GM19467 (cell line): ENCODE measurements at regions not wholly inside any gene's neighbourhood (a gene's known extent, or its start where the extent isn't known, plus 50 kb on each side); places are given as distances from the start of the nearest gene placed in this dataset.
"Not testable (repeated sequence)": the region's sequence is repeated elsewhere in the genome, so short reads cannot be mapped to it uniquely, and the experiment has no call there.

Source experiments
- ATAC-seq: cut with Tn5 transposase; IDR thresholded peaks from one replicate; pipeline ENCODE4 v1.9.1; 2021; ENCODE audit warnings: mild to moderate bottlenecking, moderate library complexity; ENCODE audit not compliant: unreplicated experiment

DNA sequence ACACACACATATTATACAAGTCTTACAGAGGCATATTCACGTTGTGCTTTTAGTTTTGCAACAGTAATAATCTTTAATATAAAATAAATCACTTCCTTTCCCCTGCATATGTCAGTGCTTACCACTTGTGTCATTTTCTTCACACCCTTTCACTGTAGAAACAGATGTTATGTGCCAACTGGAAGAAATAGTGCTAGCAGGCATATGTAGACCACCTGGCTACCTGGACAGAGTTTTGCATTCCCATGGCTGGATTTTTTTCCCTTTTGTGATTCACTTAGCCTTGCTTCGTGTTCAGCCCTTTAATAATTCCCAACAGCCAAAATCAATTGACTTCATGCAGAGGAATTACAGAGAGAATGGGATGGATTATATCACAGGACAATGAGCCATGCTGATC, 399.1 kb upstream of the SPRY2 start:
- no peak for ATAC-seq

DNA sequence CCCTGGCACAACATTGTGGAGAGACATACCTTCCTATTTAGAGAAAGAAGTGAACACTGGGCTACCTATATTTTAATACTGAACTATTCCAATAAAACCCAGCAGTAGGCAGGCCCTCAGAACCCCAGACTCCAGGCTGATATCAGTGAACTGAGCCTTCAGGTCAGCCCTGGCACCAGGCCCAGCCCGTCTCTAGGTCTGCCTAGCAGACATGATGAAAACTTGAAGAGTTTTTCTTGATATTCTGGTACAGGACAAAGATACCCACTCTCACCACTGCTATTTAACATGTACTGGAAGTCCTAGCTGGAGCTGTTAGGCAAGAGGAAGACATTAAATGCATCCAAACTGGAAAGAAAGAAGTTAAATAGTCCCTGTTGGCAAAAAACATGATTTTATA, 396.6 kb upstream of the SPRY2 start:
- ATAC-seq, result no peak

DNA sequence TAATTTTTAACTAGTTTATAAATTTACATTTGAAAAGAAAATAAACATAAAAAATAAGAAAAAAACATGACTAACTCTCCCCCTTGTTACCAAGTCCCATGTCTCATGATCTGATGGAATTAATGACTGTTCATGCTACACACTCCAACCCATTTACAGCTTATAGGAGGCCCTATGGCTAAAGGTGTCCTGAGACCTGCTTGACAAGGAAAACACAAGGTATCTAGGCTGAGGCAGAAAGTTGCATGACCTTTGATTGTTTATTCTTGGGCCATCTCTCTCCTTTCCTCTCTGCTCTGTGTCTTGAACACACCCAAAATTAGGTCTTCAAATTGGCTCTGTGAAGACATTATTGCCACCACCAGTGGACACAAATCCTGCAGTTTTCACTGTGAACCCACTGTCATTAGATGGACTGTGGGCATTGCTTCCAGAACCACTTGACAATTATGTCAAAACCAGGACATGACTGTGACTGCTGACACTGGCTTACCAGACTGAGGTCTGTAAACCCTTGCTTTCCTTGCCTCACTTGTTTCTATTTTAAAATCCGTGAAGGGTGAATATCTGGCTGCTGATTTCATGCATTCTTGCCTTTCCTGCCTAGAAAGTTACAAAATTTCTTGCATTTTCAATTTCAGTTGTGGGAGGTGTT, 386.5 kb upstream of the SPRY2 start:
- ATAC-seq, result no peak

DNA sequence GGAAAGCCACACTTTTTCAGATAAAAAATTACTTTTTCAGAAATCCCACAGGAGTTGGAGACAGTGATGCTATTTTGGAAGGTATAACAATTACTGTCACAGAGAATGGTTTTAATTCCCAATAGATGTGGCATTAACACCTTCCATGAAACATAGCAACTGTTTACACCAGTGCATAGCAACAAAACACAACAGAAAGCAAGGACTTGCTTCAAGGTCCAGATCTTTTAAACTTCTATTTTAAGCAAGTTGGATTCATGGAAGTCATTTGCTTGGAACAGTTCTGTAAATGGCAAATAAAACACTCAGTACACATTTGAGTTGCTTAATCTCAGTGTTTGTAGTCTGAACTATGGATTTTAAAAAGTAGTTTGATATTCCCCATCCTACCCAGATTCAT, 385.9 kb upstream of the SPRY2 start:
- no peak for ATAC-seq

DNA sequence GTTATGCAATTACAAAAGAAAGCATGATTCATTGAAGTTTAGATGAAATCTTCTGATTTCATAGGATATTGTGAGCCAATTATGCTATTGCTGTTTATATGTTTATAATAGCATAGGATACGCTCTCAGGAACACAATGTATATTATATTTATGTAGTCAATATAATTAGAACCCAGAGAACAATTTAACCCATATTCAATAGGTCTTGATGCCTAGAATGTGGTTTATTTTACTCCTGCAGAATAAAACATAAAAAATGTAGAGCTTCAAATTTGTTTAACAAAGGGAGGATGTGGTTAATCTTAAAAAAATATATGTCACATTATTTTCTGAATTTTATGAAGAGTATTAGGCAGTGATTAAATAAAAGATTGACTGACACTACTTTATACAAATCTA, 380.8 kb upstream of the SPRY2 start:
- ATAC-seq, result no peak

DNA sequence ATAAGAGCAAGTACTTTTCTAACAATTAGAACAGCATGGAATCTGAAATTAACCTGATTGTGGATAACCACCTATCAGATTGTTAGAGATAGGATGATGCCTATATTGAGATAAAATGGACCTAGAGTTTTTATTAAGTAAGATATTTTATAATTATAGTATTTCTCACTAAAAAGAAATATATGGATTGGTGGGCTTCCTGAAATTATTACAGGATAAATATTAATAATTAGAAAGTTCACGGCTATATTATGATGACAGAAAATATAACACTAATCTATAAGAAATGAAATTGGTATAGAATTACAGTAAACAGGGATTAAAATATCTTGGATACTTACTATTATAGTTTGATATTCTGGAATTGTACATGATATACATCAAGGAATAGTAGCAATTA, 378.0 kb upstream of the SPRY2 start:
- ATAC-seq, result no peak

DNA sequence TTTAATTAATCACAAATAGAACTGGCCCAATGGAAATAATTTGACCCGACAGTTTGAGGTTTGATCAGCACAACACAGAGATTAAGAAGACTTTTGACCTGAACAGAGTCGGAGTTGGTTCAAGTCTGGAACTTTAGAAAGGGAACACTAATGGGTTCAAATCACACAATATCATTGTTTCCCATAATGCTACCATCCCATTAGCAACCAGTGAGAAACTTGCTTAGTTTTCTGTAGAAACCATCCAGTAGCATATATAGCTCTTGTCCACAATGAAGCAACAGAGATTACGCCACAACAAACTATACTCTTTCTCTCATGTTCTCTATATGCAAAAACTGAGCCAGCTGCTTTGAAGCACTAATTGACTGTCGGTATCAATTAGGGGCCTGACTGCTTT, 376.9 kb upstream of the SPRY2 start:
- ATAC-seq, result no peak

DNA sequence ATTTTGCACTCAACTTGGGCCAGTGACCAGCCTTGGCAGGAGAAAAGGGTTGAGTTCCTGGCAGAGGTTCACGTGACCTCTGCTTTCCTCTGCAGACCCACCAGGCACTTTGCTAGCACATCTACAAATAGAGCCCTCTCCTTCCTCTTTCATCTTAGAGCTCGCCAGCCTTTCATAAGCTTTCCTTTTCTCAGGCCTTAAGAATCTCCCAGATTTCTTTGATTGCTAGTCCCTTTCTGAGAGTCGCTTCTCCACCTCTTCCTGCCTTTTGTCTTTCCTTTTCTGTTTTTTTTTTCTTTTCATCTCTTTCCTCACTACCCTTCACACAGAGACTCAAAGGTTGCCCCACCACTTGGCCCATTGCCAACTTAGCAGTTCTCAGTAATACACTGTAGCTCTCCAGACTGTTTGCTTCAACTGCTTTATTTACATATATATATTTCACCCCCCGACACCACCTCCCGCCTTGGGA, 375.7 kb upstream of the SPRY2 start:
- ATAC-seq, result no peak

DNA sequence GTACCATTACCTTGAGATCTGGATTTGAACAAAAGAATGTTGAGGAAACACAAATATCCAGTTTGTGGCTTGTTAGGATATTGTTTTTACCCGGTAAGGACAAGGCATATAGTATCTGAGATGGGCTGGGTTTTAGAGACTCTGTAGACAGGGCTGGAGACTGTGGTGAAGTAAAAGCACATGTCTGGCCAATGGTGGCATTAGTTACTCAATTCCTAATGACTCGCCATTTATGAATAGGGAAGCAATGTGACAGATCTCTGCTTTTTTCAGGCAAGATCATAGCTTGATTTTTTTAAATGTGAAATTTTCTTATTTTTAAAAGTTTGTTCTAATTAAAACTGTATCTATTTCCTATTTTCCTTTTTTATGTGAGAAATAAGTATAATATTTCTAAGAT, 371.1 kb upstream of the SPRY2 start:
- ATAC-seq, result no peak

DNA sequence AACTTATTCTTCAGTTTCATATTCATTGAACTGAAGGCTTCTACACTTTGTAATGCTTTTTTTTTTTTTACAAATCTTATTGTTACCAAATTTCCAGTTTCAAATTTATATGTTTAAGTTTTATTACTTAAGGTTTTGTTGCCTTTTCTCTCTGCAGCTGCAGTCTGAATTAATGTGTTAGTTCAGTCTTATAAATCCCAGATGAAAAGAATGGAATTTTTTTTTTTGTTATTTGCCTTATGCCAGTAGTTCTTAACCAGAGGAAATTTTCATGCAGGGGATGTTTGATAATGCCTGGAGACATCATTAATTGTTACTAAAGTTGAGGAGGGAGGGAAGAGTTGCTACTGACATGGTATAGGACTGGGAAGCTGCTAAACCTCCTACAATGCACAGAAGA, 367.9 kb upstream of the SPRY2 start:
- no peak for ATAC-seq

DNA sequence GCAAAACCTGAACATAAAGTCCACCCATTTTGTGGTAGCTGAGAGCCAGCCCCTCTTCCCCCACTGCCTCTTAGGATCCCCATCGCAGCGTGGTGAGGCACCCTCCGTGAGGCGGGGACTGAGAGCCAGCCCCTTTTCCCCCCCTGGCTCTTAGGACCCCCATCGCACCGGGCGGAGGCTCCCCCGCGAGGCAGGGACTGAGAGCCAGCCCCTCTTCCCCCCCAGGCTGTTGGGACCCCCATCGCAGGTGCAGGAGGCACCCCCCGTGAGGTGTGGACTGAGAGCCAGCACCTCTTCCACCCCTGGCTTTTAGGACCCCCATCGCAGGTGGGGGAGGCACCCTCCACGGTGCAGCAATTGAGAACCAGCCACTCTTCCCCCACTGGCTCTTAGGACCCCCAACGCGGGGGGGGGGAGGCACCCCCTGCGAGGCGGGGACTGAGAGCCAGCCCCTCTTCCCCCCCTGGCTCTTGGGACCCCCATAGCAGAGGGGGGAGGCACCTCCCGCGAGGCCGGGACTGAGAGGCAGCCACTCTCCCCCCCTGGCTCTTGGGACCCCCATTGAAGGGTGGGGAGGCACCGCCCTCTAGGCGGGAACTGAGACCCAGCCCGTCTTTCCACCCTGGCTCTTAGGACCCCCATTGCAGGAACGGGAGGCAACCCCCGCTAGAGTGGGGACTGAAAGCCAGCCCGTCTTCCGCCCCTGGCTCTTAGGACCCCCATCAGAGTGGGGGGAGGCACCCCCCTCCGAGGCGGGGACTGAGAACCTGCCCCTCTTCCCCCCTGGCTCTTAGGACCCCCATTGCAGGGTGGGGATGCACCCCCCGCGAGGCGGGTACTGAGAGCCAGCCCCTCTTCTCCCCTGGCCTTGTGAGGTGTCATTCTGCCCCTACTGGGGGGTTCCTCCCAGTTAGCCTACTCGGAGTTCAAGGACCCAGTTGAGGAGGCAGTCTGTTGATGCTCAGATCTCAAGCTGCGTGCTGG, 366.4 kb upstream of the SPRY2 start:
- ATAC-seq, result no peak

DNA sequence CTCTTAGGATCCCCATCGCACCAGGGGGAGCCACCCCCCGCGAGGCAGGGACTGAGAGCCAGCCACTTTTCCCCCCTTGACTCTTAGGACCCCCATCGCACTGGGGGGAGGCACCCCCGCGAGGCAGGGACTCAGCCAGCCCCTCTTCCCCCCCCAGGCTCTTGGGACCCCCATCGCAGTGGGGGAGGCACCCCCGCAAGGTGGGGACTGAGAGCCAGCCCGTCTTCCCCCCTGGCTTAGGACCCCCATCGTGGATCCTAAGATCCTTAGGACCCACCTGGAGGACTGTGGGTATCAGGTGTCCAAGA, 365.2 kb upstream of the SPRY2 start:
- ATAC-seq, result no peak

DNA sequence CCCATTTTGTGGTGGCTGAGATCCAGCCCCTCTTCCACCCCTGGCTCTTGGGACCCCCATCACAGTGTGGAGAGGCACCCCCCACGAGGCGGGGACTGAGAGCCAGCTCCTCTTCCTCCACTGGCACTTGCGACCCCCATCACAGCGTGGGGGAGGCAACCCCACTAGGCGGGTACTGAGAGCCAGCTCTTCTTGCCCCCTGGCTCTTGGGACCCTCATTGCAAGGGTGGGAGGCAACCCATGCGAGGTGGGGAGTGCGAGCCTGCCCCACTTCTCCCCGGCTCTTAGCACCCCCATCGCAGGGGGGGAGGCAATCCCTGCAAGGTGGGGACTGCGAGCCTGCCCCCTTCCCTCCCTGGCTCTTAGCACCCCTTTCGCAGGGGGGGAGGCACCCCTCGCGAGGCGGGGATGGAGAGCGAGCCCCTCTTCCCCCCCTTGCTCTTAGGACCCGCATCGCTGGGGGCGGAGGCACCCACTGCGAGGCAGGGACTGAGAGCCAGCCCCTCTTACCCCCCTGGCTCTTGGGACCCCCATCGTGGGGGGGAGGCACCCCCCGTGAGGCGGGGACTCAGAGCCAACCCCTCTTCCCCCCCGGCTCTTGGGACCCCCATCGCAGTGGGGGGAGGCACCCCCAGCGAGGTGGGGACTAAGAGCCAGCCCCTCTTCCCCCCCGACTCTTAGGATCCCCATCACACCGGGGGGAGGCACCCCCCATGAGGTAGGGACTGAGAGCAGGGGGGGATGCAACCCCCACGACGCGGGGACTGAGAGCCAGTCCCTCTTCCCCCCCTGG, 364.6 kb upstream of the SPRY2 start:
- ATAC-seq, result no peak

DNA sequence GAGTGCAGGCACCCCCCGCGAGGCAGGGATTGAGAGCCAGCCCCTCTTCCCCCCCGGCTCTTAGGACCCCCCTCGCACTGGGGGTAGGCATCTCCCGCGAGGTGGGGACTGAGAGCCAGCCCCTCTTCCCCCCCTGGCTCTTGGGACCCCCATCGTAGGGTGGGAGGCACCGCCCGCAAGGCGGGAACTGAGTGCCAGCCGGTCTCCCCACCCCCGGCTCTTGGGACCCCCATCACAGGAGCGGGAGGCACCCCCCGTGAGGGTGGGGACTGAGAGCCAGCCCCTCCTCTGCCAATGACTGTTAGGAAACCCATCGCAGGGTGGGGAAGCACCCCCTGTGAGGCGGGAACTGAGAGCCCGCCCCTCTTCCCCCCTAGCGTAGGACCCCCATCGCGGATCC, 363.4 kb upstream of the SPRY2 start:
- ATAC-seq, result no peak

DNA sequence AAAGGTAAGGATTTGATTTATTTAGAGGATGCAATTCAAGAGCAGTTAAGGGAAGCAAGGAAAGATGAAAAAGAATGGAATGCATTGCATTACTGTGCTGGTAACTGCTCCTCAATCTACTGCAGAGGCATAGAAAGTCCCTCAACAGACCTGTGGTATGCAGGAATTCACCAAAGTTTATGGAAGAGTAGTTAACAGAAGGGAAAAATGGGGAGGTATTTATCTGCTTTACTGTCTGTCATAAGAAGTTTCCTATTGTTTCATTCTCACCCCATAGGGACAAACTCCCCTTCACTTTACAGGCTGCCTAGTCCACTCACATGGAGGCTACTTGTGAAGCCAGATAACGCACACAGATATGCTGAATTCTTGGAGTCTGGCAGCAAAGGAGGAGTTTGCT, 354.9 kb upstream of the SPRY2 start:
- ATAC-seq, result no peak

DNA sequence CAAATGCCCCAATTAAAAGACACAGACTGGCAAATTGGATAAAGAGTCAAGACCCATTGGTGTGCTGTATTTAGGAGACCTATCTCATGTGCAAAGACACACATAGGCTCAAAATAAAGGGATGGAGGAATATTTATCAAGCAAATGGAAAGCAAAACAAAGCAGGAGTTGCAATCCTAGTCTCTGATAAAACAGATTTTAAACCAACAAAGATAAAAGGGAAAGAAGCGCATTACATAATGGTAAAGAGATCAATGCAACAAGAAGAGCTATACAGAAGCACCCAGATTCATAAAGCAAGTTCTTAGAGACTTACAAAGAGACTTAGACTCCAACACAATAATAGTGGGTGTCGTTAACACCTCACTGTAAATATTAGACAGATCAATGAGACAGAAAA, 350.9 kb upstream of the SPRY2 start:
- ATAC-seq, result not testable (repeated sequence)

DNA sequence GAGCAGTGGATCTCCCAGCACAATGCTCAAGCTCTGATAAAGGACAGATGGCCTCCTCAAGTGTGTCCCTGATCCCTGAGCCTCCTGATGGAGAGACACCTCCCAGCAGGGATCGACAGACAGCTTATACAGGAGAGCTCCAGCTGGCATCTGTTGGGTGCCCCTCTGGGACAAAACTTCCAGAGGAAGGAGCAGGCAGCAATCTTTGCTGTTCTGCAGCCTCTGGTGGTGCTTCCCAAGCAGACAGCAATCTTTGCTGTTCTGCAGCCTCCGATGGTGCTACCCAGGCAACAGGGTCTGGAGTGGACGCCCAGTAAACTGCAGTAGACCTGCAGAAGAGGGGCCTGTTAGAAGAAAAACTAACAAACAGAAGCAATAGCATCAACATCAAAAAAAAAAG, 349.3 kb upstream of the SPRY2 start:
- ATAC-seq, result no peak

DNA sequence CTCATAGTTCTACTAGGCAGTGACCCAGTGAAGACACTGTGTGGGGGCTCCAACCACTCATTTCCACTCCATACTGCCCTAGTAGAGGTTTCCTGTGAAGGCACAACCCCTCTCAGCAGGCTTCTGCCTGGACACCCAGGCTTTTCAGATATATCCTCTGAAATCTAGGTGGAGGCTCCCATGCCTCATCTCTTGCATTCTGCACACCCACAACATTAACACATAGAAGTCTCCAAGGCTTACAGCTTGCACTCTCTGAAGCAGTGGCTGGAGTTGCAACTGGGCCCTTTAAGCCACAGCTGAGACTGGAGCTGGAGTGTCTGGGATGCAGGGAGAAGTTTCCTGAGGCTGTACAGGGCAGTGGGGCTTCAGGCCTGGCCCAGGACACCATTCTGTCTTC, 347.7 kb upstream of the SPRY2 start:
- no peak for ATAC-seq

DNA sequence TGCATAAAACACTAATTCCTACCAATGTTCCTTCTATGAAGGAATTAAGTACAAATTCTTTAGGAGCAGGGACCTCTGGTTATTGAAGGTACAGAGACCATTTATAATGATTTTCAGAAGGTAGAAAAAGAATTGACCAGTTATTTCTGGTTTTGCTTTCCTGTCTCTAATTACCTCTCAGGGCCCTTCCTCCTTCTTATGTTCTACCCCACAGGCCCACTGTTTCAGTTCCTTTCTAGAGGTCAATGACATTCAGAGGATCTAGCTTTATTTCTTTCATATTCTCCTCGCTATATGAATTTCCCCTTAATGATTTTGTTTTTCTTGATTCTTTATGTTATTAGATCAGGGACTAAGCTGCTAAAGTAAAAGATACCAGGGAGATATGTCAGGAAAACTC, 345.0 kb upstream of the SPRY2 start:
- no peak for ATAC-seq

DNA sequence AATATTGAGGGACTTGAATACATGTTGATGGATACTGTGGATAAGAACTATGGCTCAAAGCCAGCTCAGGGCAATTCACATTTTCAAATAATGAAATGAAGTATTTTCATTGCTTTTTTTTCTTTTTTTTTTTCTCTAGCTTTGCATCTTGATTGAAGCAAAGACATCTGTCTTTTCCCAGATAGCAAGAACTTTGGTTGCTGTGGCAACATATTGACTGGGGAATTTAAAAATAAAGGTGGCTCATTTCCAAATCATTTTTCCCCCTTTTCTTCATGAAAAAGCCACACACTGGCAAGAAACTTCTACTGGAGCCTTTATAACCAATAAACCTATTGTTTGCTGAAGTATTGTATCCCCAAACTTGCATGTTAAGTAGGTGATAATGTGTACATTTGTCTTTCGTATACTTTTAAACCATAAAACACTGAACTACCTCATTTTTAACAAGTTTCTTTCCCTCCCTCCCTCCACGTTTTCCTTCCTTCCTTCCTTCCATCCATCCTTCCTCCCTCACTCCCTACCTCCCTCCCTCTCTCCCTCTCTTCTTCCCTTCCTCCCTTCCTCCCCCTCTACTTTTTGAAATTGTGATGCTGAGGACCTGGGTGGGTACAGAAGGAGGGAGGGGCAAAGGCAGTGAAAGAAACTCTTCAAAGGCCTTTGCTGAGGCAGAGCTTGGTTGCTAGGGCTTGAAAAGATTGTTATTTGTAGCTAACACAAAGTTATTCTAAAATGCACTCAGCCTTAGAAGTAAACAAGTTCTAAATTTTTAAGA, 343.5 kb upstream of the SPRY2 start:
- no peak for ATAC-seq

DNA sequence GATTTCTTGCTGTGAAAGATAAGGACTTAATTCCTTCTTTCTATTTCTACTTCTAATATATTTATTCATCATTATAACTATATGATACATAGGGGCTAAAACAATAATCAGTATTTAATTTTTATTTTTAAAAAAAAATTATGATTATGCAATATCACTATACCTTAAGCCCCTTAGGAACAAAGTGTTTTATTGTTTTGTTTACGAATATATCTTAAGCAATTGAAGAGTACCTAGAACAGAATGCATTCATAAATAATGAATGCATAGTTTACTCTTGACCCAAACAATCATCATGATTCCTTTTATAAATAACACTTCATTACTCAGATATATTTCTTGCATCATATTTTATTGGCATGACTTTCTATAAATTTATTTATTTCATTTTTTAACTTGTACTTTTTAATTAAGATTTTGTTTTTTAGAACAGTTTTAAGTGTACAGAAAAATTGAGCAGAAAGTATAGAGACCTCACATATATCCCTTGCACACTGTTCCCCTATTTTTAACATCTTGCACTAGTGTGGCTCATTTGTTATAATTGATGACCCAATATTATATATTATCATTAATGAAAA, 339.9 kb upstream of the SPRY2 start:
- ATAC-seq, result no peak
